Astrocyte (in vitro differentiated cells and primary cell): ENCODE measurements at regions not wholly inside any gene's neighbourhood (a gene's known extent, or its start where the extent isn't known, plus 50 kb on each side); places are given as distances from the start of the nearest gene placed in this dataset.

Experiments
- EZH2 ChIP-seq: IDR thresholded peaks from 2 replicates; pipeline ENCODE4 v1.6.1; 2012; ENCODE audit warnings: mild to moderate bottlenecking, low read length, inconsistent platforms; ENCODE audit not compliant: insufficient read depth
- TF ChIP-seq, protein P1 (sequence below): IDR thresholded peaks from 2 replicates; pipeline ENCODE4 v1.5.1; 2011; ENCODE audit warnings: low read depth, mild to moderate bottlenecking, inconsistent platforms, low read length, moderate library complexity; ENCODE audit not compliant: insufficient read depth

GRCh38 chr14:53788566-53788965, 168.1 kb downstream of the BMP4 start:
- TF ChIP-seq, protein P1, sequence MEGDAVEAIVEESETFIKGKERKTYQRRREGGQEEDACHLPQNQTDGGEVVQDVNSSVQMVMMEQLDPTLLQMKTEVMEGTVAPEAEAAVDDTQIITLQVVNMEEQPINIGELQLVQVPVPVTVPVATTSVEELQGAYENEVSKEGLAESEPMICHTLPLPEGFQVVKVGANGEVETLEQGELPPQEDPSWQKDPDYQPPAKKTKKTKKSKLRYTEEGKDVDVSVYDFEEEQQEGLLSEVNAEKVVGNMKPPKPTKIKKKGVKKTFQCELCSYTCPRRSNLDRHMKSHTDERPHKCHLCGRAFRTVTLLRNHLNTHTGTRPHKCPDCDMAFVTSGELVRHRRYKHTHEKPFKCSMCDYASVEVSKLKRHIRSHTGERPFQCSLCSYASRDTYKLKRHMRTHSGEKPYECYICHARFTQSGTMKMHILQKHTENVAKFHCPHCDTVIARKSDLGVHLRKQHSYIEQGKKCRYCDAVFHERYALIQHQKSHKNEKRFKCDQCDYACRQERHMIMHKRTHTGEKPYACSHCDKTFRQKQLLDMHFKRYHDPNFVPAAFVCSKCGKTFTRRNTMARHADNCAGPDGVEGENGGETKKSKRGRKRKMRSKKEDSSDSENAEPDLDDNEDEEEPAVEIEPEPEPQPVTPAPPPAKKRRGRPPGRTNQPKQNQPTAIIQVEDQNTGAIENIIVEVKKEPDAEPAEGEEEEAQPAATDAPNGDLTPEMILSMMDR: no peak
- TF ChIP-seq EZH2: no peak
